KOPT-K1 (cell line): ENCODE measurements at regions not wholly inside any gene's neighbourhood (a gene's known extent, or its start where the extent isn't known, plus 50 kb on each side); places are given as distances from the start of the nearest gene placed in this dataset.
"Not testable (repeated sequence)": the region's sequence is repeated elsewhere in the genome, so short reads cannot be mapped to it uniquely, and the experiment has no call there.

Experiments used
- H3K27ac ChIP-seq: fragments of 200-600 bp; sonication (generic); 2 replicates; pipeline ENCODE4 v1.5.1; 2016; ENCODE audit warnings: antibody characterized with exemption, mild to moderate bottlenecking, low read depth, low read length; ENCODE audit not compliant: poor library complexity, severe bottlenecking
- H3K36me3 ChIP-seq: fragments of 200-600 bp; sonication (generic); 2 replicates; pipeline ENCODE4 v1.5.1; 2017; ENCODE audit warnings: antibody characterized with exemption, mild to moderate bottlenecking, low read length, moderate library complexity; ENCODE audit not compliant: insufficient read depth
- H3K9me3 ChIP-seq: fragments of 200-600 bp; sonication (generic); 2 replicates; pipeline ENCODE4 v1.5.1; 2017; ENCODE audit warnings: antibody characterized with exemption, low read length, mild to moderate bottlenecking; ENCODE audit not compliant: insufficient read depth, poor library complexity, severe bottlenecking

GRCh38 chr12:61999311-61999710, 260.9 kb upstream of the USP15 start:
- H3K27ac ChIP-seq, result no peak overlapping the region
- H3K36me3 ChIP-seq, result no peaks in the 10 kb centered on the region
- no peaks in the 10 kb centered on the region for H3K9me3 ChIP-seq

- H3K27ac ChIP-seq, result no peak overlapping the region
- no peaks in the 10 kb centered on the region for H3K36me3 ChIP-seq
- H3K9me3 ChIP-seq, result no peaks in the 10 kb centered on the region
Measured at GRCh38 chr12:62001424-62001823, 258.8 kb upstream of the USP15 start.

- Histone ChIP-seq H3K27ac (no peak overlapping the region), H3K36me3 (no peaks in the 10 kb centered on the region), H3K9me3 (no peaks in the 10 kb centered on the region)
Measured at GRCh38 chr12:62003226-62003625, 257.0 kb upstream of the USP15 start.

GRCh38 chr12:62003701-62004100, 256.5 kb upstream of the USP15 start:
- no peaks in the 10 kb centered on the region for H3K9me3 ChIP-seq
- H3K36me3 ChIP-seq, result no peaks in the 10 kb centered on the region
- no peak overlapping the region for H3K27ac ChIP-seq

GRCh38 chr12:62005615-62006014, 254.6 kb upstream of the USP15 start:
- Histone ChIP-seq H3K9me3 (no peaks in the 10 kb centered on the region), H3K36me3 (no peaks in the 10 kb centered on the region), H3K27ac (no peak overlapping the region)

- Histone ChIP-seq H3K9me3 (no peaks in the 10 kb centered on the region), H3K36me3 (no peaks in the 10 kb centered on the region), H3K27ac (no peak overlapping the region)
Measured at GRCh38 chr12:62006076-62006732, 254.0 kb upstream of the USP15 start.

GRCh38 chr12:62008703-62009102, 251.5 kb upstream of the USP15 start:
- H3K9me3 ChIP-seq, result no peaks in the 10 kb centered on the region
- H3K36me3 ChIP-seq, result no peaks in the 10 kb centered on the region
- H3K27ac ChIP-seq, result no peak overlapping the region

GRCh38 chr12:62009445-62009844, 250.8 kb upstream of the USP15 start:
- no peaks in the 10 kb centered on the region for H3K9me3 ChIP-seq
- no peak overlapping the region for H3K27ac ChIP-seq
- no peaks in the 10 kb centered on the region for H3K36me3 ChIP-seq

- not testable (repeated sequence) for H3K9me3 ChIP-seq, H3K36me3 ChIP-seq, H3K27ac ChIP-seq
Measured at GRCh38 chr12:62010331-62010906, 249.8 kb upstream of the USP15 start.

GRCh38 chr12:62010973-62011372, 249.2 kb upstream of the USP15 start:
- not testable (repeated sequence) for H3K27ac ChIP-seq, H3K36me3 ChIP-seq, H3K9me3 ChIP-seq

GRCh38 chr12:62014330-62014729, 245.9 kb upstream of the USP15 start:
- H3K36me3 ChIP-seq, result no peaks in the 10 kb centered on the region
- no peaks in the 10 kb centered on the region for H3K9me3 ChIP-seq
- H3K27ac ChIP-seq, result no peak overlapping the region

GRCh38 chr12:62016021-62016420, 244.2 kb upstream of the USP15 start:
- no peak overlapping the region for H3K27ac ChIP-seq
- H3K36me3 ChIP-seq, result no peaks in the 10 kb centered on the region
- no peaks in the 10 kb centered on the region for H3K9me3 ChIP-seq

- no peaks in the 10 kb centered on the region for H3K9me3 ChIP-seq
- H3K36me3 ChIP-seq, result no peaks in the 10 kb centered on the region
- H3K27ac ChIP-seq, result no peak overlapping the region
Measured at GRCh38 chr12:62021808-62022207, 238.4 kb upstream of the USP15 start.

- no peaks in the 10 kb centered on the region for H3K36me3 ChIP-seq
- H3K27ac ChIP-seq, result no peak overlapping the region
- H3K9me3 ChIP-seq, result no peaks in the 10 kb centered on the region
Measured at GRCh38 chr12:62028536-62028935, 231.7 kb upstream of the USP15 start.

- no peaks in the 10 kb centered on the region for H3K36me3 ChIP-seq
- no peaks in the 10 kb centered on the region for H3K9me3 ChIP-seq
- H3K27ac ChIP-seq, result no peak overlapping the region
Measured at GRCh38 chr12:62032870-62033269, 227.3 kb upstream of the USP15 start.

- Histone ChIP-seq H3K9me3 (no peaks in the 10 kb centered on the region), H3K36me3 (no peaks in the 10 kb centered on the region), H3K27ac (no peak overlapping the region)
Measured at GRCh38 chr12:62044450-62045135, 215.6 kb upstream of the USP15 start.
